ENCODE measurements at regions not wholly inside any gene's neighbourhood (a gene's known extent, or its start where the extent isn't known, plus 50 kb on each side); places are given as distances from the start of the nearest gene placed in this dataset.
"Not testable (repeated sequence)": the region's sequence is repeated elsewhere in the genome, so short reads cannot be mapped to it uniquely, and the experiment has no call there.

- DNase-seq (ENCODE audit: low spot score): no peak
- in situ Hi-C loops (cut with HindIII; ENCODE audit: low sequenced_read_pairs): no loop called here
These were observed 257.4 kb upstream of the RBMS1 start for GRCh38 chr2:160751021-160751420.

- DNase-seq (ENCODE audit: low spot score): no peak
These were observed 259.1 kb upstream of the RBMS1 start for GRCh38 chr2:160752475-160753330.

GRCh38 chr2:160753331-160753654, 259.7 kb upstream of the RBMS1 start:
- DNase-seq (ENCODE audit: low spot score): no peak
- in situ Hi-C loops (cut with HindIII; ENCODE audit: low sequenced_read_pairs): no loop called here

More at GRCh38 chr2:160752475-160753330, 259.1 kb upstream of the RBMS1 start:
- in situ Hi-C loops (cut with HindIII; ENCODE audit: low sequenced_read_pairs): no loop called here

GRCh38 chr2:160753960-160754359, 260.4 kb upstream of the RBMS1 start:
- in situ Hi-C loops (cut with HindIII; ENCODE audit: low sequenced_read_pairs): no loop called here
- DNase-seq (ENCODE audit: low spot score): no peak

GRCh38 chr2:160756481-160756880, 262.9 kb upstream of the RBMS1 start:
- in situ Hi-C loops (cut with HindIII; ENCODE audit: low sequenced_read_pairs): no loop called here

GRCh38 chr2:160762493-160763128, 269.0 kb upstream of the RBMS1 start:
- DNase-seq (ENCODE audit: low spot score); in situ Hi-C loops (cut with HindIII; ENCODE audit: low sequenced_read_pairs): not testable (repeated sequence)

More at GRCh38 chr2:160756481-160756880, 262.9 kb upstream of the RBMS1 start:
- DNase-seq (ENCODE audit: low spot score): no peak

- in situ Hi-C loops (cut with HindIII; ENCODE audit: low sequenced_read_pairs): no loop called here
These were observed 289.9 kb upstream of the RBMS1 start for GRCh38 chr2:160783474-160783873.

GRCh38 chr2:160784034-160784433, 290.4 kb upstream of the RBMS1 start:
- in situ Hi-C loops (cut with HindIII; ENCODE audit: low sequenced_read_pairs): no loop called here
- no peak for DNase-seq (ENCODE audit: low spot score)

More at GRCh38 chr2:160783474-160783873, 289.9 kb upstream of the RBMS1 start:
- DNase-seq (ENCODE audit: low spot score): no peak

- no peak for DNase-seq (ENCODE audit: low spot score)
- in situ Hi-C loops (cut with HindIII; ENCODE audit: low sequenced_read_pairs): no loop called here
These were observed 297.1 kb upstream of the RBMS1 start for GRCh38 chr2:160790738-160791137.

GRCh38 chr2:160791884-160792283, 298.3 kb upstream of the RBMS1 start:
- DNase-seq (ENCODE audit: low spot score): no peak
- in situ Hi-C loops (cut with HindIII; ENCODE audit: low sequenced_read_pairs): no loop called here

GRCh38 chr2:160792837-160793236, 299.2 kb upstream of the RBMS1 start:
- DNase-seq (ENCODE audit: low spot score): no peak
- in situ Hi-C loops (cut with HindIII; ENCODE audit: low sequenced_read_pairs): no loop called here

GRCh38 chr2:160794926-160795325, 301.3 kb upstream of the RBMS1 start:
- no peak for DNase-seq (ENCODE audit: low spot score)
- in situ Hi-C loops (cut with HindIII; ENCODE audit: low sequenced_read_pairs): no loop called here

GRCh38 chr2:160803881-160804280, 310.3 kb upstream of the RBMS1 start:
- DNase-seq (ENCODE audit: low spot score): no peak
- in situ Hi-C loops (cut with HindIII; ENCODE audit: low sequenced_read_pairs): no loop called here

- no peak for DNase-seq (ENCODE audit: low spot score)
- in situ Hi-C loops (cut with HindIII; ENCODE audit: low sequenced_read_pairs): no loop called here
These were observed 316.8 kb upstream of the RBMS1 start for GRCh38 chr2:160810406-160810805.

GRCh38 chr2:160812830-160813505, 319.4 kb upstream of the RBMS1 start:
- DNase-seq (ENCODE audit: low spot score): no peak

GRCh38 chr2:160813506-160813858, 319.9 kb upstream of the RBMS1 start:
- DNase-seq (ENCODE audit: low spot score): no peak
- in situ Hi-C loops (cut with HindIII; ENCODE audit: low sequenced_read_pairs): no loop called here

More at GRCh38 chr2:160812830-160813505, 319.4 kb upstream of the RBMS1 start:
- in situ Hi-C loops (cut with HindIII; ENCODE audit: low sequenced_read_pairs): no loop called here

GRCh38 chr2:160816916-160817499, 323.4 kb upstream of the RBMS1 start:
- DNase-seq (ENCODE audit: low spot score): no peak
- in situ Hi-C loops (cut with HindIII; ENCODE audit: low sequenced_read_pairs): no loop called here

GRCh38 chr2:160820691-160821090, 327.1 kb upstream of the RBMS1 start:
- in situ Hi-C loops (cut with HindIII; ENCODE audit: low sequenced_read_pairs): no loop called here
- no peak for DNase-seq (ENCODE audit: low spot score)

GRCh38 chr2:160822006-160822405, 328.4 kb upstream of the RBMS1 start:
- no peak for DNase-seq (ENCODE audit: low spot score)
- in situ Hi-C loops (cut with HindIII; ENCODE audit: low sequenced_read_pairs): no loop called here

- DNase-seq (ENCODE audit: low spot score): no peak
- in situ Hi-C loops (cut with HindIII; ENCODE audit: low sequenced_read_pairs): no loop called here
These were observed 331.8 kb upstream of the RBMS1 start for GRCh38 chr2:160825433-160825832.

Measured in G401 (cell line).